Adrenal gland (tissue), 9 donors: ENCODE measurements at regions not wholly inside any gene's neighbourhood (a gene's known extent, or its start where the extent isn't known, plus 50 kb on each side); places are given as distances from the start of the nearest gene placed in this dataset.

ENCODE experiments used
- DNase-seq, 7 donors: peaks; one replicate each; pipeline ENCODE4 v3.0.0-alpha.2; 2019 to 2020
- H3K27ac ChIP-seq, 5 donors: fragments of 200-600 bp; sonication (generic) in 4 of 5; 1 replicate in 3 of 5; 2 replicates in 2 of 5; pipeline versions ENCODE4 v1.5.1 to v1.8.0; 2016 to 2020; ENCODE audit warnings: mild to moderate bottlenecking in 1 of 5
- H3K27me3 ChIP-seq: fragments of 200-600 bp; 2 replicates; pipeline ENCODE4 v1.8.0; 2021
- H3K36me3 ChIP-seq, 2 donors: fragments of 200-600 bp; replicated peaks in 1 of 2; 1 replicate in 1 of 2; 2 replicates in 1 of 2; pipeline versions ENCODE4 v1.5.1 to v1.8.0; 2018 to 2022
- H3K4me1 ChIP-seq, 2 donors: fragments of 200-600 bp; replicated peaks in 1 of 2; 1 replicate in 1 of 2; 2 replicates in 1 of 2; pipeline versions ENCODE4 v1.5.1 to v1.8.0; 2018 to 2021
- H3K4me3 ChIP-seq, 4 donors: fragments of 200-600 bp; sonication (generic) in 3 of 4; one replicate each; pipeline ENCODE4 v1.5.1; 2016 to 2018
- H3K9me3 ChIP-seq, 3 donors: fragments of 200-600 bp; sonication (generic) in 1 of 3; replicated peaks in 1 of 3; 1 replicate in 2 of 3; 2 replicates in 1 of 3; pipeline versions ENCODE4 v1.5.1 to v1.8.0; 2016 to 2021
- POLR2A ChIP-seq, 2 donors: fragments of 450-650 bp; IDR thresholded peaks; one replicate each; pipeline ENCODE4 v1.6.1; 2017; ENCODE audit warnings: antibody characterized with exemption in 2 of 2, mild to moderate bottlenecking in 2 of 2, moderate library complexity in 1 of 2
- WGBS, 4 donors: extraction: QIAGEN DNeasy Blood & Tissue Kit in 2 of 4; methylation state at CpG; one replicate each; pipeline versions ENCODE4 v1.1.5 to v1.1.7; 2013 to 2017; 5-methylcytosine and 5-hydroxymethylcytosine counted together
- intact Hi-C, 2 donors: fragments of 100-400 bp; cut with DNase I; formaldehyde crosslinking; loops; one replicate each; pipeline versions ENCODE4 v1.14.1 to v1.15.0; 2022 to 2023
- TF ChIP-seq, protein P1 (sequence below), 6 experiments: fragments of 450-650 bp in 4 of 6; fragments of 200-600 bp in 2 of 6; sonication (generic) in 1 of 6; IDR thresholded peaks; 1 replicate in 5 of 6; 2 replicates in 1 of 6; pipeline versions ENCODE4 v1.5.1 to v1.8.0; 2016 to 2021; ENCODE audit warnings: antibody characterized with exemption in 6 of 6, mild to moderate bottlenecking in 2 of 6, moderate library complexity in 1 of 6
- donor health status: healthy with polysubstance abuse.
- donor health status: Bipolar disorder and iron deficiency.
- donor health status: DM: yes; HTN: yes; CAD: no.
- donor health status: DM: no; HTN: no; CAD: no.
- donor health status: DM: no; HTN: no; CAD: no.

DNA sequence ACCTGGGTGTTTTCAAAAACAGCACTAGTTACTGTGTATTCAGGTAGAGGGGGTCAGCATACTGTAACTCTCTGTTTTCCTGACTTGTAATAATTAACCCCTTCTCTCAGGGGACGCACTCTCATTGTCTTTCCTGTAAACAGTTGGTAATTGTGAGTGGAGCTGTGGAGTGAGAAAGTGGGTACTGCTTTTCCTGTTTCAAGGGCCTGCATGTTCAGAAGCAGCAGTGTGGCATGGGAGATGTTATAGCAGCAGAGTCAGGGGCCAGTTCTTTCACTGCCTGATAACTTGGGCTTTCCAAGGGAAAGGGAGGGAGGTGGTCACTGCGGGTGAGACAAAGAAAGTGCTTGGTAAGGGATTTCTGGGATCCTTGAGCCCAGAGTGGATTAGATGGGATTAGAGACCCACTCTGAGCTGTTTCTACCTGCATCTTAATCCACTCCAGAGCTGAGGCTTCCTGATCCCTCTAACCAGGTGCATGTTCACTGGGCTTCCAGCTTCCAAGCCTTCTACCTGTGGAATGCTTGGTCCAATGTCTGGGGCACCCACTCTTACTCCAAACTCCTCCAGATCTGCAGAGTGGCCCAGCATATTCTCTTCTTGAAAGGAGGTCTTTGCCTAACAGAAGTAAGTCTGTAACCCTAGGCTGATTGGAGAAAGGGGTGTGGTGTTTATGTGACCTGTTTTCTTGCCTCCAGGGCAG, 105.2 kb downstream of the RPLP1 start:
- no peaks in the 10 kb centered on the region for H3K27me3 ChIP-seq
- no peaks in the 10 kb centered on the region for H3K9me3 ChIP-seq
- intact Hi-C loops, result no loop called here
- no peak for DNase-seq
- TF ChIP-seq, protein P1, sequence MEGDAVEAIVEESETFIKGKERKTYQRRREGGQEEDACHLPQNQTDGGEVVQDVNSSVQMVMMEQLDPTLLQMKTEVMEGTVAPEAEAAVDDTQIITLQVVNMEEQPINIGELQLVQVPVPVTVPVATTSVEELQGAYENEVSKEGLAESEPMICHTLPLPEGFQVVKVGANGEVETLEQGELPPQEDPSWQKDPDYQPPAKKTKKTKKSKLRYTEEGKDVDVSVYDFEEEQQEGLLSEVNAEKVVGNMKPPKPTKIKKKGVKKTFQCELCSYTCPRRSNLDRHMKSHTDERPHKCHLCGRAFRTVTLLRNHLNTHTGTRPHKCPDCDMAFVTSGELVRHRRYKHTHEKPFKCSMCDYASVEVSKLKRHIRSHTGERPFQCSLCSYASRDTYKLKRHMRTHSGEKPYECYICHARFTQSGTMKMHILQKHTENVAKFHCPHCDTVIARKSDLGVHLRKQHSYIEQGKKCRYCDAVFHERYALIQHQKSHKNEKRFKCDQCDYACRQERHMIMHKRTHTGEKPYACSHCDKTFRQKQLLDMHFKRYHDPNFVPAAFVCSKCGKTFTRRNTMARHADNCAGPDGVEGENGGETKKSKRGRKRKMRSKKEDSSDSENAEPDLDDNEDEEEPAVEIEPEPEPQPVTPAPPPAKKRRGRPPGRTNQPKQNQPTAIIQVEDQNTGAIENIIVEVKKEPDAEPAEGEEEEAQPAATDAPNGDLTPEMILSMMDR (IDR thresholded peaks at IDR 0.05), result no peak
- TF ChIP-seq POLR2A (IDR thresholded peaks at IDR 0.05), result no peak
- no peaks in the 10 kb centered on the region for H3K4me1 ChIP-seq
- H3K27ac ChIP-seq, result no peak overlapping the region
- H3K4me3 ChIP-seq, result no peak overlapping the region
- WGBS, 4 donors, result 82 to 88% (median 85%) methylated on average over 2 of the region's 2 CpGs
- no peaks in the 10 kb centered on the region for H3K36me3 ChIP-seq

DNA sequence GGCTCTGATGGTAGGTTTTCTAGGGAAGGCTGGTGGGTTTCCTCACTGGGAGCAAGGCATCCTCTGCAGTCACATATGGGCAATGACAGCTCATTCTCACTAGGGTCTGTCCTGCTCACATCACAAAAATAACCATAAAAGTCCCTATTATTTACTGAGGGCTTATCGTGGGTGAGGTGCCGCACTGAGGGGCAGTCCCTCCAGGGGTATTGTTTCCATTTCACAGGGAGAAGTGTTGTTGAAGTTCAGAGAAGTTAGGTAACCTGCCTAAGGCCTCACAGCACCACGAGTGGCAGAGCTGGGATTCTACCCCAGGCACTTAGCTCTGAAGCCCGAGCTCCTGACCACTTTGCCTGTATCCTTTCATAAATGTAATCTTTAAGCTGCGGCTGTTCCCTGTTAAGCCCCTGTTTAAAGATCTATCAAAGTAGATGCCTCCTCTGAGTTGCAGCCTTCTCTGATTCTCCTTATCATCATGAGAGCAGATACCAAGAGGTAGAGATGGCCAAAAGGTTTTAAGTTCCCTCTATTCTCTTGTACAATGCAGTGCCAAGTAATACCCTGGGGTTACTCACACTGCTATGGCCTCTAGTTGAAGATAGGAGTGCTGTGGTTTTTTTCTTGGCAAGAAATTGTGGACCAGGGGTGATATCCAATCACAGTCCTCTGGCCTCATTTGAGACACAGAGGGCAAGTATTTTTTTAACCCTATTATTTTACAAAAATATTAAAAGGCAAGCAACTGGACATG, 107.0 kb downstream of the RPLP1 start:
- H3K9me3 ChIP-seq, result no peaks in the 10 kb centered on the region
- no peak overlapping the region for H3K27ac ChIP-seq
- intact Hi-C loops, result no loop called here

DNA sequence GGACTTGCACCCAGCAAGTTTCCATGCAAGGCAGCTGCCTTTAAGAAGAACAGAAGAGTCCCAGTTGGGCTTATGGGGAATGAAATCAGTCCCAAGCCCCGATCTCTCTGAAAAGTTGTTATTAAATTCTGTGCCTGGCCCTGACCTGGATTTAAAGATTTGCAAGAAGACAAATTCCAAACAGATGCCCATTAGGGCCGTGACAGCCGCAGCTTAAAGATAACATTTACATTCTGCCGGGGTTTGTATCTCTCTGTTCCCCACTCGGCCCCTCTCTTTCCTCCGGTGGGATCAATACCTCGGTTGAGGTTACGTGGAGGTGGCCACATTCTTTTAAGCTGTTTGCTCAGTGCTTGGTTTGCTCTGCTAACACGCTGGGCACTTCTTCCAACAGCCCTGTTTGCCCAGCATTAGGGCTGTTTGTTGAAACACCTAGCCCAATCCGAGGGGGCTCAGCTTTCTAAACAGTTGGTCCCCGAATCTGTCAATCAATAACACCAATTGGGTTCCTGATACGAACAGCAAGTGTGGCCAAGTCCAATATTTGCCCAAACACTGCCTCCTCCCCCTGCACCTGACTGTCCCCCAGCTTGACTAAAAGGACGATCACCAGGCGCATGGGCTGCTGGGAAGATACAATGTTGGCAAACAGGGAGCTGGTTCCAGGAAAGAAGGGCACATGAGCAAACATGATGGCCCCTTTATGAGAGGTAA, 108.6 kb downstream of the RPLP1 start:
- no peaks in the 10 kb centered on the region for H3K4me1 ChIP-seq
- no peak for DNase-seq
- H3K4me3 ChIP-seq, result no peak overlapping the region
- no peaks in the 10 kb centered on the region for H3K36me3 ChIP-seq
- no peak for TF ChIP-seq POLR2A (IDR thresholded peaks at IDR 0.05)
- TF ChIP-seq, protein P1 (IDR thresholded peaks at IDR 0.05), result no peak
- 60 to 70% (median 67%) methylated on average over 14 of the region's 14 CpGs for WGBS, 4 donors
- no peaks in the 10 kb centered on the region for H3K9me3 ChIP-seq
- no peak overlapping the region for H3K27ac ChIP-seq
- H3K27me3 ChIP-seq, result no peaks in the 10 kb centered on the region
- intact Hi-C loops, result no loop called here

More for the DNA sequence above, 107.0 kb downstream of the RPLP1 start:
- no peaks in the 10 kb centered on the region for H3K36me3 ChIP-seq
- H3K4me1 ChIP-seq, result no peaks in the 10 kb centered on the region
- no peaks in the 10 kb centered on the region for H3K27me3 ChIP-seq
- H3K4me3 ChIP-seq, result no peak overlapping the region
- no peak for TF ChIP-seq POLR2A (IDR thresholded peaks at IDR 0.05)
- TF ChIP-seq, protein P1 (IDR thresholded peaks at IDR 0.05), result no peak
- DNase-seq, result no peak
- WGBS, 4 donors, result 55 to 83% (median 71%) methylated on average over 5 of the region's 5 CpGs

DNA sequence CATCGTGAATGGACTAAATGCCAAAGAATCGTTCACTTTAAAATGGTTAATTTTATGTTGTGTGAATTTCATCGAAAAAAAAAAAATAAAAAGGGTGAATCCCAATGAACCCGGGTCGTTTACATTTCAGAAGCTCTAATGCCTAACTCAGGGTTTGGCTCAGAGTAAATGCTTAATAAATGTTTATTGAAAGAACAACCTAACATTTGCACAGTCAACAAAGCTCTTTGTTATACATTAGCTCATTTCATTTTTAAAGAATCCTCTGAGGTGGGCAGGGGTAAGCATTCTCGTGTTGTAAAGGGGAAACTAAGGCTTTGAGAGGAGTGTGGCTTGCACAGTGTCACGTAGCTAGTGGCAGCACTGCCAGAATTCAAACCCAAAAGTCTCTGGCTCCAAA, 109.5 kb downstream of the RPLP1 start:
- no peak for TF ChIP-seq POLR2A (IDR thresholded peaks at IDR 0.05)
- TF ChIP-seq, protein P1 (IDR thresholded peaks at IDR 0.05), result no peak
- no peak overlapping the region for H3K4me3 ChIP-seq
- no peak for DNase-seq
- H3K27me3 ChIP-seq, result no peaks in the 10 kb centered on the region
- no peaks in the 10 kb centered on the region for H3K9me3 ChIP-seq
- no peaks in the 10 kb centered on the region for H3K4me1 ChIP-seq
- WGBS, 4 donors, result 73 to 78% (median 76%) methylated on average over 7 of the region's 7 CpGs
- intact Hi-C loops, result no loop called here
- no peaks in the 10 kb centered on the region for H3K36me3 ChIP-seq
- H3K27ac ChIP-seq, result no peak overlapping the region
